OCI-LY1 (cell line): ENCODE measurements at regions not wholly inside any gene's neighbourhood (a gene's known extent, or its start where the extent isn't known, plus 50 kb on each side); places are given as distances from the start of the nearest gene placed in this dataset.

Experiments
- CTCF ChIP-seq: fragments of 200-600 bp; sonication (generic), shearing (Covaris generic); IDR thresholded peaks from 2 replicates; pipeline ENCODE4 v1.5.1; 2017; ENCODE audit warnings: mild to moderate bottlenecking, antibody characterized with exemption, low read length, moderate library complexity, mixed read lengths
- EZH2 ChIP-seq: fragments of 200-600 bp; sonication (generic), shearing (Covaris generic); IDR thresholded peaks from 2 replicates; pipeline ENCODE4 v1.8.0; 2017; ENCODE audit warnings: borderline replicate concordance, mixed run types, mild to moderate bottlenecking, antibody characterized with exemption, low read length, moderate library complexity, mixed read lengths

- TF ChIP-seq CTCF, result no peak
- TF ChIP-seq EZH2, result no peak
Measured at GRCh38 chr7:152520861-152521302, 85.1 kb upstream of the KMT2C start.
